RKO (cell line): ENCODE measurements at regions not wholly inside any gene's neighbourhood (a gene's known extent, or its start where the extent isn't known, plus 50 kb on each side); places are given as distances from the start of the nearest gene placed in this dataset.

Experiments
- DNase-seq: peaks from one replicate; pipeline ENCODE4 v3.0.0-alpha.2; 2016; ENCODE audit warnings: low spot score

- DNase-seq, result no peak
Measured at GRCh38 chr9:108496846-108497245, 358.9 kb downstream of the ACTL7B start.

- DNase-seq, result no peak
Measured at GRCh38 chr9:108489567-108489966, 366.2 kb downstream of the ACTL7B start.

GRCh38 chr9:108486831-108487230, 369.0 kb downstream of the ACTL7B start:
- DNase-seq, result no peak

GRCh38 chr9:108484468-108484867, 371.3 kb downstream of the ACTL7B start:
- no peak for DNase-seq

- no peak for DNase-seq
Measured at GRCh38 chr9:108483676-108484075, 372.1 kb downstream of the ACTL7B start.

GRCh38 chr9:108479989-108480652, 375.7 kb downstream of the ACTL7B start:
- no peak for DNase-seq

- peak; percentile 82 for DNase-seq
Measured at GRCh38 chr9:108478431-108479332, 377.1 kb downstream of the ACTL7B start.

- DNase-seq, result peak; percentile 74
Measured at GRCh38 chr9:108477529-108478006, 378.2 kb downstream of the ACTL7B start.

GRCh38 chr9:108476574-108476973, 379.2 kb downstream of the ACTL7B start:
- no peak for DNase-seq

- no peak for DNase-seq
Measured at GRCh38 chr9:108475813-108476212, 380.0 kb downstream of the ACTL7B start.

- DNase-seq, result no peak
Measured at GRCh38 chr9:108474356-108474755, 381.4 kb downstream of the ACTL7B start.

GRCh38 chr9:108473209-108474112, 382.3 kb downstream of the ACTL7B start:
- no peak for DNase-seq

- DNase-seq, result peak; percentile 27
Measured at GRCh38 chr9:108469654-108470053, 386.1 kb downstream of the ACTL7B start.

GRCh38 chr9:108468364-108468763, 387.4 kb downstream of the ACTL7B start:
- DNase-seq, result peak; percentile 65

GRCh38 chr9:108467653-108468324, 388.0 kb downstream of the ACTL7B start:
- DNase-seq, result peak; percentile 59

GRCh38 chr9:108467161-108467560, 388.6 kb downstream of the ACTL7B start:
- no peak for DNase-seq

GRCh38 chr9:108466304-108466703, 389.5 kb downstream of the ACTL7B start:
- DNase-seq, result no peak

- DNase-seq, result no peak
Measured at GRCh38 chr9:108463932-108464606, 391.7 kb downstream of the ACTL7B start.

GRCh38 chr9:108456903-108457302, 398.9 kb downstream of the ACTL7B start:
- no peak for DNase-seq

GRCh38 chr9:108445431-108446071, 410.2 kb downstream of the ACTL7B start:
- no peak for DNase-seq
